ENCODE measurements at regions not wholly inside any gene's neighbourhood (a gene's known extent, or its start where the extent isn't known, plus 50 kb on each side); places are given as distances from the start of the nearest gene placed in this dataset.
"Not testable (repeated sequence)": the region's sequence is repeated elsewhere in the genome, so short reads cannot be mapped to it uniquely, and the experiment has no call there.

DNA sequence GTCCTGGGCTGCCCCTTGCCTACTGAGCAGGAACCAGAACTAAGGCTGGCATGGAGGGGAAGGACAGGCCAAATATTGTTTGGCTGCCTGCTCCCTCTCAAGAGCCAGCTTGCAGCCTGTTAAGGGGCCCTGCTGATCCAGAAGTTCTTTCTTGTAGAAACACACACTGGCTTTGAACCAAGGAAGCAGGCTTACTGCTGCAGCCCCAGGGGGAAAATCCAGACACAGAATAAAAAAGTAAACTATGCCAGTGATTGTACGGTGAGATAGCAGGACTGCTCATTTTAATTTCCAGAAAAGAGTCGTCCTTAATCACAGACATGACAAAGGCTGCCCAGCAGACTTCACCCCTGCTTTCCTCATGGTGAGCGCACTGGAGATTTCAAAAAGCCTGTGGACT, 371.6 kb downstream of the ANAPC1 start:
- not testable (repeated sequence) for DNase-seq

DNA sequence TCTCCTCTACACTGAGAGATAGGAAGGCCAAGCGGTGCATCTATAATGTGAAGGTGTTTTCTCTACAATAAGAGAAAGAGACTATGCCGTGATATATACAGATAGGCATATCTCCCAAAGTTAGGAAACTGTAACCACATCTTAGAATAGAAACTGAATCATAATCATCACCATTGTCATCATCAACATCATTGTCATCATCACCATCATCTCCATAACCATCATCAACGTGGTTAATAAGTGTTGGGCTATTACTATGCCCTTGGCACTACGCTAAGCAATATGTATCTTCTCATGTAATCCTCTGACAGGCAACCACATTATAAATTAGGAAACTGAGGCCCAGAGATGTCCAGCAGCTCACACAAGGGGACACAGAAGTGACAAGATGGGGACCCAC, 369.9 kb downstream of the ANAPC1 start:
- not testable (repeated sequence) for DNase-seq

DNA sequence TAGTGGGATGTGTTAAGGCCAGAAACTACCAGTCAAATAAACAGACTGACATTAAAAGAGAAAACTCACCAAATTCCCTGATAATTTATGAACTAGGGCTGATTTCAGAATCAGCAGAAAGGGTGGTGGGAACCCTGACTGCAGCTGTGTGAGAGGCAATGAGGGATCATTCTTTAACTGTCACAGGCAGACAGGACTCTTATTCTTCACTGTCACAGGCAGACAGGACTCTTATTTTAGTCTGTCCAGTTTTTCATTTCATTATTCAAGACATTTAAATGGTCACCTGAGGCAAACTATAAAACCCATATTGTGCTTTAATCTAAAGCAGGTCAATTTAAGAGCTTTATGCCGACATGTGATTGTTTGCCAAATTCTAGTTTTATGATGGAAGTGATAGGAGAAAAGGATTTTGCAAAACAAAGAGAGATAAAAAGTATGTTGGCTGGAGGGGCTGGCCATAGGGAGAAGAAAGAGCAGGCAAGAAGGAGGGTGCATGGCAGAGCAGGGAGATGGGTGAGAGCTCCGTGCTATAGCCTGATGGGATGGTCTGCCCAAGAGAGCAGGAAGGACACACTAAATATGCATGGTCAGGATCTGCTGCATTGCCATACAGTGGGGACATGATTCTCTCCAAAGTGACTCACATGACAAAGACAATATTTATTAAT, 366.8 kb downstream of the ANAPC1 start:
- not testable (repeated sequence) for DNase-seq

DNA sequence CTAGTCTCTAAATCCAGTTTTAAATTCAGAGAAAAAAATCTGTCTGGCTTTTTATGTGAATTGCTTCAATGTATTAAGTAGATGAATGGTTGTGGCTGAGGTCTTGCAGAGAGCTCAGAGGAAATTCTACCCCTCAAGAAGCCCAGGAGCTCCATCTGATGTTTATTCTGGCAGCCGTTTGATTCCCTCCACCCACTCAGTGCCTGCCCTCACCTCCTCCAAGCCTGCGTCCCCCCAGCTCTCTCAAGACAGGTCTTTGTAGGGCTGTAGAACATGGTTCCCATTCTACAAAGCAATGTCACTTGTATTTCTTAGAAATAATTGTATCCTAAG, 366.3 kb downstream of the ANAPC1 start:
- not testable (repeated sequence) for DNase-seq

DNA sequence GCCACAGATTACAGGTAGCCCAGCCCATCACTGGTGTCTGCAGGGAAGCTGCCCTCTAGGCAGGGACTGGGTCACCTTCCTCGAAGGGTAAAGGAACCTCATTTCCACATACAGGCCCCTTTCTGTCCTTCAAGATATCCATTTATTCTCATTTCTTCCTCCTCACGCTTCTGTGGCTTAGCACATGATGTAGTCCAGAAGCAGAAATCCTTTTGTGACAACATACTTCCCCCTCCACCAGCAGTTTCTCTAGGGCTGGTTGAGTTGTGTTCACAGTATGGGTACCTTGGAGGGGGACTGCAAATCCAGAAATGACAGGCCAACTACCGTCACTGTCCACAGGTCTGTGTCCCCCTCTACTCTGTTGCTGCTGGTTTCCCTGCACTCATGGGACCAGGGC, 364.9 kb downstream of the ANAPC1 start:
- DNase-seq: no peak

DNA sequence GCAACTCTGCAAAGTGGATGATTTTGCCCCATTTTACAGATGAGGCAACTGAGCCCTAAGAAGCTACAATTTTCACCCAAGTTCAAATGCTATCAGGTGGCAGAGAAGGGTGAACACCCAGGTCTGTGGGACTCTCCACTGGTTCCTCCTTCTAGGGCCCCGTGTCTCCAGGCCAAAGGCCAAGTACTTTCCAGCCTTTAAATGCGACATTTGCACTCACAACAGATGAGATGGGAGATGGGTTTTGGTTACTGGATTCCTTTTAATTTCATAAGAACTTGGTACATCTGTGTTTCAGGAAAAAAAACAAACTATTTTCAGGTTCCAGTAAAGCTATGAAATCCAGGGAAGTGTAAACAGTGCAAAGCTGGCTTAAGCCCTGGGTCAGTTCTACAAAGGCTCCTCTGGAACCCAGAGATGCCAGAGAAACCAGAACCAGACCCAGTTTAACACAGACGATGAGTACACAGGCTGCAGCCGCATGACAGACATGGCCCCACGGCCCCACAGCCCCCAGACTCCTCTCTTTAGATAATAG, 361.7 kb downstream of the ANAPC1 start:
- no peak for DNase-seq

DNA sequence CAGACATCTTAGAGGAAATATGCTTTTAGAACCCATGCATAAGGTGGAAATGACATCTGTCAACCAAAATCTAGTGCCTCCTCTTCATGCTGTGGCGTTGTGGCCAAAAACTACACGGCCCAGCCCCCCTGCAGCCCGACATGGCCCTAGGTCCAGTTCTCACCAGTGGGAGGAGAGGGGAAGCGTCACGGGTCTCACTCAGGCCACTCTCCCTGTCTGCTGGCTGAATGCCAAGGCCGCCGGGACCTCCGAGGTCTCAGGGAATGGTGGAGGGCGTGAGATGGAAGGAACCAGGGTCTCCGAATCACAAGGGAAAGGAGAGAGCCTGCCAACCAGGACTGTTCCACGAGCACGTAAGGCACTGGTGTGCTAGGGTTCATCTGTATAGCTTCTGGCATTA, 361.0 kb downstream of the ANAPC1 start:
- DNase-seq: no peak

DNA sequence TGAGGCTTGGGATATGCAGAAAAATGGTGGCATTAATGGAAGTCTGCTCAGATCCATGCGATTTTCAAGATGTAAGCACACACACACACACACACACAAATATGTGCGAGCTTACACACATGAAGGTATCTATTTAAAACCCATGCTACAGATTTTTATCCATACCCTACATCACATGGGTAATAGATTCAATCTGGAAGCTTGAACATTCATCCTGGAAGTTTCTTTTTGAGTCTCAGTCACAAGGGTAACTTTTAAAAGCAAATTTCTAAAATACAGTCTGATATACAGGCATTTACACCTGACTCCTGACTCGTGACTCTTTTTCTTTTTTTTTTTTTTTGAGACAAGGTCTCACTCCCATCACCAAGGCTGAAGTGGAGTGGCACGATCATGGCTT, 359.0 kb downstream of the ANAPC1 start:
- not testable (repeated sequence) for DNase-seq

DNA sequence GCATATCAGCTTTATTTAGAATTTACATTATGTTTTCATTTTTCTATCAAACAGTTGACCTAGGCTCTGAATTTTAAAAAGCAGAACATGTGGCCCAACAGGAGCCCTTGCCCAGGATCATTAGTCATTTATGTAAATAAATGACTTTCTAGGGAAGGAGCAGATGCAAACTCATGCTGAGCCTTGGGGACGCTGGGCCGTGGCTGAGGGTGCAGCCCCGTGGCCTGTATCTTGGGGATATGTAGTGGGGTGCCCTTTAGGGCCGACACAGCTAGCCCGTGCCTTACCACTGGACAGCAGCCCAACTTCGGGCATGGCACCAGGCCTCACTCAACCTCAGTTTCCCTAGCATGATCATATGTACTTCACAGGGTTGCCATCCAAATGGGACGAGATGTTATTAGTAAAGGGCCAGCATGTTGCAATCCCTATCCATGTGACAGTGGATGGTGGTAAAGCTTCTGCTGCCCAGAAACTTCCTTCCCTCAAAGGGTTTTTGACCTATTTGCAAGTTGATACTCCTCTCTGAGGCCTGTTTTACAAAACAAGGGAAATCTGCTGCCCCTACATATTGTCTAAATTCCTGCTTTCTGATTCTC, 357.9 kb downstream of the ANAPC1 start:
- not testable (repeated sequence) for DNase-seq

DNA sequence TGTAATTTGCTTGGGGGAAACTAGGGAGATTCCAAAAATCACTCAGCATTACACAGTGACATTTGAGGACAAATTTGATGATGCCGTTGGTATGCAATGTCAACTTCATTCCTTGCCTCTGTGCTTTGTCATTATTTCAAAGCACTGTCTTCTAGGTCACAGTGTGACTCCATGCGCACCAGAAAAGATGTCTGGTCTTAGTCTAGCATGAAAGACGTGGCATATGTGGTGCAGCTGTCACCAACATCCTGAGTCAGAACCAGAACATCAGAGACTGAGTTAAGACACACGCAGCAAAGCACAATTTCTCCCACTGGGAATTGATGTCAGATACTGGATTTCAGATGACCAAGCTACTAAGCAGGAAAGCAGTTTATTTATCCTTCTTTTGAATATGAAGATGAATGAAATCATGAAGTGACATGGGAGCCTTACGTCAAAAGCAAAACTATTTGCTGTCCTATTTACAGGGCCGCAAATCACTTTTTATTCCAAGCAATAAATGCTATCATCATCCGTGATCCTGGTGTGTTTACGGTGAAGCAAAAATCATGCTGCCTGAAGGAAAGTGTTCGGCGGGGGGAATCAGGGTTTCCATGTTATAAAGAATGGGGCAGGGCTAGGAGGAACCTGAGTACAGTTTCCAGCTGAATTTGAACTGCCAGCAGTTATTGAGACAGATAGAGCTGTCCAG, 356.1 kb downstream of the ANAPC1 start:
- not testable (repeated sequence) for DNase-seq

DNA sequence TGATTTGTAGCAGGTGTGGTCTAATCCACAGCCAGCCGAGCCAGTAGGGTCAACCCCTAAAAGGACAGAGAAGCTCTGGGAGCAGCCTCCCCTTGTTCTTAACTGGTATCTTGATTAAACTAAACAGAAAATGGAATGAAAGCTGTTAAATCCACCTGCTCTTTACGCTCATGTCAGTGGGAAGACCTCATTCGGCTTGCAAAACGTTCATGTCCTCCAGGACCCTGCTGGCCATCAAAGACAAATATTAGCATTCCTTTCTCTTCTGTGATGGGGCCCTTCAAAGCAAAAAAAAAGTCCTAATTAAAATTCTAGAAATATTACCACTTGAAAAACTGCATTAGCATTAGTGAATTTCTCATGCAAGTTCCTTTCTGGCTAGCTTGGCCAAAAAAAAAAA, 355.0 kb downstream of the ANAPC1 start:
- not testable (repeated sequence) for DNase-seq

DNA sequence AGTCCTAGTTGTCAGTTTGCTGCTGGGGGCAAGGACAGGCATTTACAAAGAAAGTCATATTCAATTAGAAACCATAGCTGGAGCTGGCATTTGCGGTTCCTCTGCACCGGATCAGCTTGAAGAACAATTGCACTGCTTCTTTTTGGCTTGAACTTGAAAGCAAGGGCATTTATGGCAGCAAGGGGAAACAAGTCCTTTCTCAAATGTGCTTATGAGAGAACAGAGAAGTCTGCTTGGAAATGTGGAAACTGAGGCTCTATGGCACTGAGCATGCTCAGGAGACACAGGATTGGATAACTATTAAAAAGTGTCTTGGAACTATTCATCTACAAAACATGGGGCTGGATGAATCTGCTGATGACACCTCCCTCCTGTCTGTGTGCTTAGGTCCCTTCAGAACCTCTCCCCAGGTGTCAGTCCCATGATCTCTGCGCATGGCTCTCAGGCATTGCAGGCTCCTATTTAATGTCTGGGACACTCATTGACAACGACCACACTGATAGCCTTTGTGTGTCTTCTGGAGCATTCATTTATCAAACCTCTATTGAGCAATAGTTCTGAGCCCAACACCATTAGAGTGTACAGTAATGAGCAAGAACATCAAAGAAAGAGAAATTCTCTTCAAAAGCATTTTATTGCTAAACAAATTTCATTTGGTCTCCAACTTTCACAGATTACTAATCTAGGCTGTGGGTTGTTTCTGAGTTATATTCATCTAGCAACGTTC, 353.6 kb downstream of the ANAPC1 start:
- not testable (repeated sequence) for DNase-seq

DNA sequence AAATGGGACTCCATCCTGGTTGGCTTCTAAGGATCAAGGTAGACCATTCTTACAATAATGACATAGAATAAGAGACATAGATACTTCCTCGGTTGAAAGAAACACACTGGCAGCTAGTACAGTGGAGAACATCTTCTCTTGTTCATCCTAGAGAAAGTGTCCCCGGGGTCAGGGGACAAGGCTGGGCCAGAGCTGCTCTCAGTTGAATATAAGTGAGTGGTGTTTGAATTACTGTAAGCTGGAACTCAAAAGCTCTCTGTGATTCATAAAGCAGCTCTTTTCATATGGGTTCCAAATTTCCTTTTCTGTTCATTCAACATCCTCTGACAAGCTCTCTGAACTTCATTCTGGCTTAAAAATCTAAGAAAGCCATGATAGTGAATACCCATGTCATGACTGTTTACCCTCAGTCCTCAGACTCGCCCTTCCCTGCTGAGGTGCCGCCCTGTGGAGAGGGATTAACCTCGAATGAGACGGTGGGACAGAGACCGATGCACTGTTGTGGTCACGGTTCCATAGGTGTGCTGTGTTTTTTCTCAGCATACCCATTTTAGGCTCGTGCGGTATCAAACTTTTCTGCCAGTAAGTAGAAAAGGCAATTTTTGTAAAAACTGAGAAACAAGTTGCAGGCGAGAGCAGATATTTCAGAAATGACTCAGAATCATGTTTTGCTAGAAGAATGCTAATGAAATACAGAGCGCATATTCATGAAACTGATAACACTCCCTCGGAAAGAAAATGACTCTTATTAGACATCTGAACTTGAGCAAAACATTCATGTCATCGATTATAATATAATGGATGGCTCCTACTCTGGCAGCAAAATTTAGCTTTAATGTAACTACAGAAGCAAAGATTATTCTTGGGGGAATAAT, 351.1 kb downstream of the ANAPC1 start:
- not testable (repeated sequence) for DNase-seq

DNA sequence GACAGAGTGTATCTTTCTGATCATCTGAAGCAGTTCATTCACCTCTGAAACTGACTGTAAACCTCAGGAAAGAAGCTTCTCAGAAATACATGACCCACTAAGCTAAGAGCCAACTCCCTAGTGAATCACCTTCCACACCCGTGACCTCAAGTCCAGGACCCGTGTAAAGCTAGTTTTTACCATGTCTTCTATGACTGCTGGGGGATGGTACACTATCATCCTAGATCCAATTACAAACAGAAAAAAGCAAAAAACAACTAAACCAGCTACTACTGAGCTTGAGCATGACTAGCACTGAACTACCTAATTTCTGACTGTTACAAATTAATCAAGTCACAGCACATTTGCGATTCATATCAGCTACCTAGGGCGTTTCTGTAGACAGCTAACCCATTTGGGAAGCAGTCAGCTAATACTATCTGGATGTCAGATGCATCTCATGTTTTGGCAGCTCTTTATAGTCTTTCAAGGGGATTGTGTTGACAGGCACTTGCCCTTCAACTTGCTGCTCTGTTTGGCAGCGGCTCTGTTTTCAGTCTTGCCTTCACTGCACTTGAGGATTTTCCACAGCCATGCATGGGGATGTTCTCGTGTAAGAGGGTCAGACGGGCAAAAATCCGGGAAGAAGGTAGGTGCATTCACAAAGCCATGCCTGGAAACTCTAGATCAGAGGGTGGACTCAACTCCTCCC, 350.3 kb downstream of the ANAPC1 start:
- DNase-seq: not testable (repeated sequence)

DNA sequence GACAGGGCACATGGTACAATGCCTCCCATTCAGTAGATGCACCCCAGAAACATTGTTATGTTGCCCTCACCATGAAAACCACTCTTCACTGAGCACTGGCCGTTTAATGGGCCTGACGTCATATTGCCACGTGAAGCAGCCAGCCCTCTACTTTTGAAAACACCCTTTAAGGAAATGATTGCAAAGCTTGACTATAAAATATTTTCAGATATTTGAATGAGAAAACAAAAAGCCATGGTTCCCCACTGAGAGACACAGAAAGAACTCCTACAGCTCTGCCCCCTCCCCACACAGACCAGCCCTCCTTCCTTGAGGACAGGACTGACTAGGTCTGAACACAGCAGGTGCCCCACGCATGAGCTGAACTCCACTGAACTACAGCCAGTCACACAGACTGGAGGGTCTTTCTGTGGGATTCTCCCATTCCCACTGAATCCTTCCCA, 349.1 kb downstream of the ANAPC1 start:
- DNase-seq: no peak

DNA sequence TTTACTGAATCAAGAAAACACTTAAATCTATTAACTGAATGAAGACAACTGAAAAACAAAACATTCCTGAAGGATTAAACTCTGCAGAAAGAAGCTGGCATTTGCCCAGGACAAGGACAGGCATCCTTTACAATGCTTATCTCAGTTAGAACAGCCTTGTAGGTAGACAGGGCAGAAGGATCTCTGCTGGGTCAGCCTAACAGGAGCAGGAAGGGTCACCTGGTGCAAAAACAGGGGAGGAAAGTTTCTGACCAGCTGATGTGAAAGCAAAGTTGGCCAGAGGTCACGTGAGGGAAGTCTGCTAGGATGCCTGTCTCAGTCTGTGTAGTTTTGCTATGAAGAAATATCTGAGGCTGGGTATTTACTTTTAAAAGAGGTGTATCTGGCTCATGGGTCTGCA, 348.6 kb downstream of the ANAPC1 start:
- DNase-seq: no peak

DNA sequence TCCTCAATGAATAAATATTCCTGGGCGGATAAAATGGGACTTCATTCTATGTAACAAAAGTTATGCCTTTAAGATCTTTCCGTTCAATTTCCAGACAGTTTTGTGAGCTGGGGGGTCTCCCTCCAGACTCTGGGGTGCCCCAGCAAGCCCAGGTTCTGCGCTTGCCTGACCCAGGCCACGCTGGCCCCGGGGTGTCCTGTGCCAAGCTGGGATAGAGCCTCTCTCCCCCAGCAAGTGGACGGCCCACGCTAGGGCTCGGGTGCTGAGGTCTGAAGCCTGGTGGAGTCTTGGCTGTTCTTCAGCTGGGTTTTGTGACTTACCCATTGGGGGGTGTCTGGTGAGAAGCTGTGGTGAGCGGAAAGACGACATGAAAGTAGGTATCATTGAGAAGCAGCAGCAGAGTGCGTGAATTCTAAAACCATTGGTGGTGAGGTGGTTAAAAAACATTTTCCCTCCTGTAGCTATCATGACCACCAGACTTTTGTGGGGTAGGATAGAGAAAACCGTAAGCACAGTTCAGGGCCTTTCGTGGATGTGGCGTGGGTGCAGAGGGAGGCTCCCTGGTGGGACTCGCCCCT, 346.8 kb downstream of the ANAPC1 start:
- no peak for DNase-seq

DNA sequence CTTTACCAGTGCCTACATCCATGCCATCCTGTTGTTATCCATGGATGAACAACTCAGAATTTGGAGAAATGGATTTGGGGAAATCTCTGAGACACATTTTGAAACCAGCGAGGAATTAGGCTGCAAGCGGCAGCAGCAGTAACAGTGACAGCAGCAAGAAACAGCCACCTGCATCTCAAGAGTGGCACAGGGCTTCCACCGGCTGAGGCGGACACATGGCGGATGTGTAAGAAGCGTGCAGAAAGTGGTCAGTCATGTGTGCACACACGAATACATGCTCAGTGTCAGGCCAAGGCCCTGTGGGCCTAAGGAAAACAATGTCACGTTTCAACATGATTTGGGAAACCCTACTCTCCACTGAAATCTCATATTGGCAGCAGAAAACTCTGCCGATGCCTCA, 344.0 kb downstream of the ANAPC1 start:
- not testable (repeated sequence) for DNase-seq

DNA sequence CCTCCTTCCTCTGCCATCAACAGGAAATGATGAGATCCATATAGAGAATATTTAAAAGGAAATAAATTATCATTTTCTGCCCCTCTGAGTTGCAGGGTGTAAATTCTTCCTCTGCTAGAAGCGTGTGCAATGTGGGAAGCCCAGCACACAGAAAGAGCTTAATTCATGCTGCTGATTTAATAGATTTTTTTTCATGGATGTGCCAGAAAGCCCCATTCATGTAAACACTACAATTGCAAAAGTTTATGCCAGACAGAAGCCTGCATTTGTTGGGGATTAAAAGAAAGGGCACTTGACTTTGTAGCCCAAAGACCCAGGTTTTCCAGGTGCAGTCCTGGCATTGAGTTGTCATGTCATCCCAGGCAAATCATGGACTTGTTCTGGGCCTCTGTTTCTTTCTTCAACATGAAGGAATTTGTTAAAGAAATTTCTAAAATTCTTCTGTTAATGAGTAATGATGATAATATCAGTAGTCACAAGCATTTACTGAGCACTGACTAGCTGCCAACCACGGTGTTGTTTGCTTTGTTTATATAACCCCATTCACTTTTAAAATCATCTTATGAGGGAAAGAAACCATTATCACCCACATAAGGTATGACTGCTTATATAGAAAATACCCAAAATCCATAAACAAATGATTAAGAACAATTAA, 341.7 kb downstream of the ANAPC1 start:
- DNase-seq: not testable (repeated sequence)

DNA sequence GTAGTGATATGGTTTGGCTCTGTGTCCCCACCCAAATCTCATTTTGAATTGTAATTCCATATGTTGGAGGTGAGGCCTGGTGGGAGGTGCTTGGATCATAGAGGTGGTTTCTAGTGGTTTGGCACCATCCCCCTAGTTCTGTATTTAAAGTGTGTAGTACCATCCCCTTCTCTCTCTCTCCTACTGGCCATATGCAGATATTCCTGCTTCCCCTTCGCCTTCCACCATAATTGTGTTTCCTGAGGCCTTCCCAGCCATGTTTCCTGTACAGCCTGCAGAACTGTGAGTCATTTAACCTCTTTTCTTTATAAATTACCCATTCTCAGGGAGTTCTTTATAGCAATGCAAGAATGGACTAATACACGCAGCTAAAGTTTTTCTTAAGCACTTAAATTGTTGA, 340.0 kb downstream of the ANAPC1 start:
- not testable (repeated sequence) for DNase-seq

Data from activated naive CD4-positive, alpha-beta T cell (primary cell).